MM.1S (cell line): ENCODE measurements at regions not wholly inside any gene's neighbourhood (a gene's known extent, or its start where the extent isn't known, plus 50 kb on each side); places are given as distances from the start of the nearest gene placed in this dataset.

ENCODE experiments used
- DNase-seq: peaks from one replicate; pipeline ENCODE4 v3.0.0-alpha.2; 2015
- H2AFZ ChIP-seq: fragments of 300-600 bp; sonication (generic); 2 replicates; pipeline ENCODE4 v1.6.0; 2016; ENCODE audit warnings: antibody characterized with exemption, low read length
- H3F3A ChIP-seq: fragments of 300-600 bp; sonication (generic); 2 replicates; pipeline ENCODE4 v1.6.1; 2016; ENCODE audit warnings: mild to moderate bottlenecking, antibody characterized with exemption, low read length, moderate library complexity, mixed read lengths; ENCODE audit not compliant: insufficient read depth
- H3K27ac ChIP-seq: fragments of 300-600 bp; sonication (generic); 2 replicates; pipeline ENCODE4 v1.5.1; 2016; ENCODE audit warnings: mild to moderate bottlenecking, low read length
- H3K27me3 ChIP-seq: fragments of 300-600 bp; sonication (generic); replicated peaks from 2 replicates; pipeline ENCODE4 v1.6.0; 2016; ENCODE audit warnings: low read length; ENCODE audit not compliant: insufficient read depth
- H3K36me3 ChIP-seq: fragments of 300-600 bp; sonication (generic); replicated peaks from 2 replicates; pipeline ENCODE4 v1.6.1; 2016; ENCODE audit warnings: mild to moderate bottlenecking, low read length, mixed read lengths; ENCODE audit not compliant: insufficient read depth
- H3K4me1 ChIP-seq: fragments of 300-600 bp; sonication (generic); 2 replicates; pipeline ENCODE4 v1.6.1; 2016; ENCODE audit warnings: low read length, mixed read lengths
- H3K4me2 ChIP-seq: fragments of 300-600 bp; sonication (generic); 2 replicates; pipeline ENCODE4 v1.6.0; 2016; ENCODE audit warnings: low read depth, low read length
- H3K4me3 ChIP-seq: fragments of 300-600 bp; sonication (generic); 2 replicates; pipeline ENCODE4 v1.5.1; 2016; ENCODE audit warnings: low read length, mixed read lengths
- H3K79me2 ChIP-seq: fragments of 300-600 bp; sonication (generic); 2 replicates; pipeline ENCODE4 v1.6.1; 2016; ENCODE audit warnings: mixed run types, low read length, mixed read lengths
- H3K9ac ChIP-seq: fragments of 300-600 bp; sonication (generic); 2 replicates; pipeline ENCODE4 v1.6.1; 2016; ENCODE audit warnings: low read length, mixed read lengths
- H3K9me2 ChIP-seq: fragments of 300-600 bp; sonication (generic); replicated peaks from 2 replicates; pipeline ENCODE4 v1.6.1; 2016; ENCODE audit warnings: mild to moderate bottlenecking, low read length, mixed read lengths; ENCODE audit not compliant: insufficient read depth
- H3K9me3 ChIP-seq: fragments of 300-600 bp; sonication (generic); replicated peaks from 2 replicates; pipeline ENCODE4 v1.6.1; 2016; ENCODE audit warnings: mild to moderate bottlenecking, low read length, mixed read lengths; ENCODE audit not compliant: insufficient read depth
- H4K20me1 ChIP-seq: fragments of 300-600 bp; sonication (generic); 2 replicates; pipeline ENCODE4 v1.6.1; 2016; ENCODE audit warnings: mild to moderate bottlenecking, low read length, moderate library complexity, mixed read lengths; ENCODE audit not compliant: insufficient read depth
- EZH2 ChIP-seq: fragments of 300-600 bp; sonication (generic); optimal IDR thresholded peaks from 2 replicates; pipeline ENCODE3; 2017; ENCODE audit warnings: low read depth, mild to moderate bottlenecking, antibody characterized with exemption, low read length, mixed read lengths
- EZH2phosphoT487 ChIP-seq: fragments of 300-600 bp; sonication (generic); IDR thresholded peaks from 2 replicates; pipeline ENCODE4 v1.6.1; 2018; ENCODE audit warnings: antibody characterized with exemption, low read length
- TF ChIP-seq, protein P1 (sequence below): fragments of 300-600 bp; sonication (generic); IDR thresholded peaks from 2 replicates; pipeline ENCODE4 v1.5.1; 2016; ENCODE audit warnings: antibody characterized with exemption, low read length, mixed read lengths

DNA sequence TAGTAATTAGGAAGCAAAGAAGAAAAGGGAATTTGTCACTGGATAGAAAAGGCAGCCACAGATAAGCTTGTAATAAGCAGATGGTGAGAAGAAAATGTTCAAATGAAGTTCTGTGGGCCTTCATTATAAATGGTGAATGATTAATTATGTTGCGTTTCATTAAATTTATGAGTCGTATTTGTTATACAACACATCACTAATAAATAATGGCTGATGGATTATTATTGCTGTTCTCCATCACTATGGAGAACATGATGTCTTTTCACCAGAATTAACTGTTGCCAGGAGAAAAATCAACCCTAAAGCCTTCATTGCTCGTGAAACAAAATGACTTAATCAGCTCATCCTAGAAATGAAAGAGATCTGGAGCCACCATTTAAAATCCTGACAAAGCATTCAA lies 158.5 kb downstream of the BTBD3 start:
- H3K9me3 ChIP-seq: no peaks in the 10 kb centered on the region
- no peaks in the 10 kb centered on the region for H3K36me3 ChIP-seq
- H3K4me1 ChIP-seq: no peaks in the 10 kb centered on the region
- no peaks in the 10 kb centered on the region for H4K20me1 ChIP-seq
- no peak overlapping the region for H2AFZ ChIP-seq
- no peak overlapping the region for H3K4me3 ChIP-seq
- H3K79me2 ChIP-seq: no peaks in the 10 kb centered on the region
- TF ChIP-seq EZH2: no peak
- H3K9ac ChIP-seq: no peak overlapping the region
- no peak overlapping the region for H3K27ac ChIP-seq
- H3F3A ChIP-seq: no peaks in the 10 kb centered on the region
- no peak for DNase-seq
- no peak overlapping the region for H3K4me2 ChIP-seq
- H3K9me2 ChIP-seq: no peaks in the 10 kb centered on the region
- no peaks in the 10 kb centered on the region for H3K27me3 ChIP-seq

DNA sequence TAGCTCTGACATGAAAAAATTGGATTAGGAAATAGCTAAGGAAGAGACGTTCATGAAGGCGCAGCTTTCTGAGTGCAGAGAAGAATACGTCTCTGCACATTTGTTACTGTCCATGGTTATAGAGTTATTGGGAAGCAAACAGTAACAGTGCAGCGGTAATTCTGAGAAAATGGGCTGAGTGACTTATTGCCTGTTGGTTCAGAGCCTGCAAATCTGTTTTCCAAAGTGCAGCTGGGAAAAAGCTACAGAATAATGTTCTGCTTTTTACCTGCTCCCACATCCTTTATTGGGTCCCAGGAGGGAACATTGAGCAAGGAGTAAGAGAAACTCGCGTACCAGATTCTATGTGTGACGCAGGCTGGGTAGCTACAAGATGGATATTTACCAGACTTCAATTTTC lies 160.2 kb downstream of the BTBD3 start:
- TF ChIP-seq EZH2 (no peak), EZH2phosphoT487 (no peak)
- TF ChIP-seq, protein P1, sequence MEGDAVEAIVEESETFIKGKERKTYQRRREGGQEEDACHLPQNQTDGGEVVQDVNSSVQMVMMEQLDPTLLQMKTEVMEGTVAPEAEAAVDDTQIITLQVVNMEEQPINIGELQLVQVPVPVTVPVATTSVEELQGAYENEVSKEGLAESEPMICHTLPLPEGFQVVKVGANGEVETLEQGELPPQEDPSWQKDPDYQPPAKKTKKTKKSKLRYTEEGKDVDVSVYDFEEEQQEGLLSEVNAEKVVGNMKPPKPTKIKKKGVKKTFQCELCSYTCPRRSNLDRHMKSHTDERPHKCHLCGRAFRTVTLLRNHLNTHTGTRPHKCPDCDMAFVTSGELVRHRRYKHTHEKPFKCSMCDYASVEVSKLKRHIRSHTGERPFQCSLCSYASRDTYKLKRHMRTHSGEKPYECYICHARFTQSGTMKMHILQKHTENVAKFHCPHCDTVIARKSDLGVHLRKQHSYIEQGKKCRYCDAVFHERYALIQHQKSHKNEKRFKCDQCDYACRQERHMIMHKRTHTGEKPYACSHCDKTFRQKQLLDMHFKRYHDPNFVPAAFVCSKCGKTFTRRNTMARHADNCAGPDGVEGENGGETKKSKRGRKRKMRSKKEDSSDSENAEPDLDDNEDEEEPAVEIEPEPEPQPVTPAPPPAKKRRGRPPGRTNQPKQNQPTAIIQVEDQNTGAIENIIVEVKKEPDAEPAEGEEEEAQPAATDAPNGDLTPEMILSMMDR: no peak
- Histone ChIP-seq H2AFZ (no peak overlapping the region), H3K4me1 (no peaks in the 10 kb centered on the region), H3K9me2 (no peaks in the 10 kb centered on the region), H3K4me3 (no peak overlapping the region), H3K27me3 (no peaks in the 10 kb centered on the region), H3K9me3 (no peaks in the 10 kb centered on the region), H3F3A (no peaks in the 10 kb centered on the region), H4K20me1 (no peaks in the 10 kb centered on the region), H3K4me2 (no peak overlapping the region), H3K9ac (no peak overlapping the region), H3K36me3 (no peaks in the 10 kb centered on the region), H3K27ac (no peak overlapping the region), H3K79me2 (no peaks in the 10 kb centered on the region)
- no peak for DNase-seq

DNA sequence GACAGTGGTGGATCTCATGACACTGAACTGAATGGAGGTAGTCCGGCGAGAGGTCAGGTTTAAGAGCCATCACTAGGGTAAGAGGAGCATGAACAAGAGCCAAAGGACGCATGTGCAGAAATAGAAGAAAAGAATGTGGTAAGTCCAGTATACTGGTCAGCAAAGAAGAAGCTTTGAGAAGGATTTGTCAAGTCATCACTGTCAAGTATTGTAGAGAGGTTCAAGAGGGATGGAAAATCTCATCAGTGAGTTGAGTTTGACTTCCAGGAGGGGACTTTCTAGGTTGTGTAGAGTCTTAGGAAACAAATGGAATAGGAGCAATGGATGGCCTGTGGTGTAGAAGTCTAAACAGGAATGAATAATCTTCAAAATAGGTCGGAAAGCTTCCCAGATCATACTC lies 161.8 kb downstream of the BTBD3 start:
- Histone ChIP-seq H2AFZ (no peak overlapping the region), H3K9me2 (no peaks in the 10 kb centered on the region), H3K9ac (no peak overlapping the region), H3K27ac (no peak overlapping the region), H3K79me2 (no peaks in the 10 kb centered on the region), H3K9me3 (no peaks in the 10 kb centered on the region), H3K4me1 (no peaks in the 10 kb centered on the region), H4K20me1 (no peaks in the 10 kb centered on the region), H3K27me3 (no peaks in the 10 kb centered on the region), H3K4me2 (no peak overlapping the region), H3K36me3 (no peaks in the 10 kb centered on the region), H3K4me3 (no peak overlapping the region), H3F3A (no peaks in the 10 kb centered on the region)
- no peak for DNase-seq
- no peak for TF ChIP-seq EZH2phosphoT487
- TF ChIP-seq EZH2: no peak
- TF ChIP-seq, protein P1: no peak

DNA sequence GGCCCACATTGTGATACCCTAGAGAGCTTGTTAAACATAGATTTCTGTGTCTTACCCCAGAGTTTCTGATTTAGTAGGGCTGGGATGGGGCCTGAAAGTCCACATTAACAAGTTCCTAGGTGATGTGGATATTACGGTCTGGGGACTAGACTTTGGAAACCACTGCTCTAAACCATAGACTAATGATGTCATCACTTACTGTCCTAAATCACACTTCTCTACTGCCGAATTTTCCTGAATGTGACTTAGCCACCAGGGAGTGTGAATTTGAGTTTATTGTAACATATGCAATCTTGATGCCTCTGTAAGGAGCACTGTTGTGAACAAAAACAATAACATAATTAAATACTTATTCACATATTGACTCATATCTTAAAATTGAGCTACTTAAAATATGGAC lies 165.6 kb downstream of the BTBD3 start:
- 0 out of 2 replicates have a peak, but pooled peaks cover 4% of the 10 kb centered on the region for H3K9me3 ChIP-seq
- no peak overlapping the region for H2AFZ ChIP-seq
- H3K27me3 ChIP-seq: no peaks in the 10 kb centered on the region
- no peak overlapping the region for H3K4me2 ChIP-seq
- no peaks in the 10 kb centered on the region for H4K20me1 ChIP-seq
- no peaks in the 10 kb centered on the region for H3K9me2 ChIP-seq
- no peaks in the 10 kb centered on the region for H3K79me2 ChIP-seq
- no peak for DNase-seq
- no peak overlapping the region for H3K4me3 ChIP-seq
- no peak overlapping the region for H3K27ac ChIP-seq
- no peaks in the 10 kb centered on the region for H3K4me1 ChIP-seq
- H3F3A ChIP-seq: no peaks in the 10 kb centered on the region
- H3K36me3 ChIP-seq: no peaks in the 10 kb centered on the region
- TF ChIP-seq EZH2phosphoT487 (no peak), EZH2 (no peak)
- TF ChIP-seq, protein P1: no peak
- H3K9ac ChIP-seq: no peak overlapping the region
